OCI-LY1 (cell line): ENCODE measurements at regions not wholly inside any gene's neighbourhood (a gene's known extent, or its start where the extent isn't known, plus 50 kb on each side); places are given as distances from the start of the nearest gene placed in this dataset.

Experiments used
- H2AFZ ChIP-seq: fragments of 200-600 bp; sonication (generic), shearing (Covaris generic); 2 replicates; pipeline ENCODE4 v1.6.0; 2014; ENCODE audit warnings: antibody characterized with exemption, mild to moderate bottlenecking, low read length
- H3F3A ChIP-seq: fragments of 200-600 bp; sonication (generic), shearing (Covaris generic); 2 replicates; pipeline ENCODE4 v1.6.0; 2014; ENCODE audit warnings: mild to moderate bottlenecking, antibody characterized with exemption, low read length, moderate library complexity; ENCODE audit not compliant: insufficient read depth
- H3K27ac ChIP-seq: fragments of 200-600 bp; sonication (generic); 2 replicates; pipeline ENCODE4 v1.5.1; 2014; ENCODE audit warnings: low read length, mixed run types, mild to moderate bottlenecking, low read depth; ENCODE audit not compliant: poor library complexity, severe bottlenecking
- H3K27me3 ChIP-seq: fragments of 200-600 bp; sonication (generic); 2 replicates; pipeline ENCODE4 v1.6.0; 2014; ENCODE audit warnings: antibody characterized with exemption, mild to moderate bottlenecking, low read length, moderate library complexity; ENCODE audit not compliant: insufficient read depth
- H3K36me3 ChIP-seq: fragments of 200-600 bp; sonication (generic); 2 replicates; pipeline ENCODE4 v1.6.1; 2014; ENCODE audit warnings: mild to moderate bottlenecking, antibody characterized with exemption, low read length, moderate library complexity, mixed read lengths; ENCODE audit not compliant: insufficient read depth
- H3K4me1 ChIP-seq: fragments of 200-600 bp; sonication (generic); 2 replicates; pipeline ENCODE4 v1.5.1; 2014; ENCODE audit warnings: mild to moderate bottlenecking, low read length, moderate library complexity; ENCODE audit not compliant: insufficient read depth, severe bottlenecking
- H3K4me2 ChIP-seq: fragments of 200-600 bp; sonication (generic), shearing (Covaris generic); 2 replicates; pipeline ENCODE4 v1.6.1; 2014; ENCODE audit warnings: low read length
- H3K4me3 ChIP-seq: fragments of 200-600 bp; sonication (generic); 2 replicates; pipeline ENCODE4 v1.5.1; 2014; ENCODE audit warnings: low read length, low read depth, mild to moderate bottlenecking, mixed read lengths; ENCODE audit not compliant: poor library complexity, severe bottlenecking
- H3K79me2 ChIP-seq: fragments of 200-600 bp; shearing (Covaris generic); 2 replicates; pipeline ENCODE4 v1.6.1; 2016; ENCODE audit warnings: mixed run types, low read length, mixed read lengths; ENCODE audit not compliant: insufficient read depth
- H3K9ac ChIP-seq: fragments of 200-600 bp; sonication (generic), shearing (Covaris generic); 2 replicates; pipeline ENCODE4 v1.6.1; 2014; ENCODE audit warnings: mild to moderate bottlenecking, low read length, mixed read lengths
- H3K9me2 ChIP-seq: fragments of 200-600 bp; sonication (generic), shearing (Covaris generic); 2 replicates; pipeline ENCODE4 v1.6.1; 2014; ENCODE audit warnings: low read depth, mild to moderate bottlenecking, low read length, mixed read lengths
- H3K9me3 ChIP-seq: fragments of 200-600 bp; shearing (Covaris generic); 2 replicates; pipeline ENCODE4 v1.6.1; 2014; ENCODE audit warnings: low read length, mixed read lengths
- H4K20me1 ChIP-seq: fragments of 200-600 bp; sonication (generic), shearing (Covaris generic); 2 replicates; pipeline ENCODE4 v1.6.0; 2016; ENCODE audit warnings: mild to moderate bottlenecking, low read length; ENCODE audit not compliant: insufficient read depth
- EZH2 ChIP-seq: fragments of 200-600 bp; sonication (generic), shearing (Covaris generic); IDR thresholded peaks from 2 replicates; pipeline ENCODE4 v1.8.0; 2017; ENCODE audit warnings: borderline replicate concordance, mixed run types, mild to moderate bottlenecking, antibody characterized with exemption, low read length, moderate library complexity, mixed read lengths
- TF ChIP-seq, protein P1 (sequence below): fragments of 200-600 bp; sonication (generic), shearing (Covaris generic); IDR thresholded peaks from 2 replicates; pipeline ENCODE4 v1.5.1; 2017; ENCODE audit warnings: mild to moderate bottlenecking, antibody characterized with exemption, low read length, moderate library complexity, mixed read lengths

DNA sequence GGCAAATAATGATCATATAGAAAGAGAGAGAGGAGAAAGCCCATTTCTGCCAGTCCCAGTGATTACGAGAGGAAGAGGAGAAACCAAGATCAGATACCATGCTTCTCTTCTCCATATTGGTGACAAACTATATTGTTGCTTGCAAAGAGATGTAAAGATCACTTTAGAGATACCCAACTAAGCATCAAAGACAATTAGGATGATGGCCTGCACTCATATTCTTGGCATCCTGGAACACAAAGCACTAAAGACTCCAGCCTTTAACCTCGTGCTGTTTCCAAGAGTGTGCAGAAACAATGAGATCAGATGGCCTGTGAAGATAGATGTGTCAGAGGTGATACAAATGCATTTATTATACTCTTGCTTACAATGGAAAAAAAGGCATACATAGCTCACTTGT is 170.7 kb upstream of the TP63 start:
- Histone ChIP-seq H3K4me2 (no peak overlapping the region), H4K20me1 (no peaks in the 10 kb centered on the region), H3K79me2 (no peaks in the 10 kb centered on the region), H3K4me1 (no peaks in the 10 kb centered on the region), H3K4me3 (no peak overlapping the region), H3F3A (no peaks in the 10 kb centered on the region), H2AFZ (no peak overlapping the region), H3K9me3 (no peaks in the 10 kb centered on the region), H3K27me3 (no peaks in the 10 kb centered on the region), H3K9ac (no peak overlapping the region), H3K27ac (no peak overlapping the region), H3K9me2 (no peaks in the 10 kb centered on the region), H3K36me3 (no peaks in the 10 kb centered on the region)
- TF ChIP-seq EZH2, result no peak
- TF ChIP-seq, protein P1, sequence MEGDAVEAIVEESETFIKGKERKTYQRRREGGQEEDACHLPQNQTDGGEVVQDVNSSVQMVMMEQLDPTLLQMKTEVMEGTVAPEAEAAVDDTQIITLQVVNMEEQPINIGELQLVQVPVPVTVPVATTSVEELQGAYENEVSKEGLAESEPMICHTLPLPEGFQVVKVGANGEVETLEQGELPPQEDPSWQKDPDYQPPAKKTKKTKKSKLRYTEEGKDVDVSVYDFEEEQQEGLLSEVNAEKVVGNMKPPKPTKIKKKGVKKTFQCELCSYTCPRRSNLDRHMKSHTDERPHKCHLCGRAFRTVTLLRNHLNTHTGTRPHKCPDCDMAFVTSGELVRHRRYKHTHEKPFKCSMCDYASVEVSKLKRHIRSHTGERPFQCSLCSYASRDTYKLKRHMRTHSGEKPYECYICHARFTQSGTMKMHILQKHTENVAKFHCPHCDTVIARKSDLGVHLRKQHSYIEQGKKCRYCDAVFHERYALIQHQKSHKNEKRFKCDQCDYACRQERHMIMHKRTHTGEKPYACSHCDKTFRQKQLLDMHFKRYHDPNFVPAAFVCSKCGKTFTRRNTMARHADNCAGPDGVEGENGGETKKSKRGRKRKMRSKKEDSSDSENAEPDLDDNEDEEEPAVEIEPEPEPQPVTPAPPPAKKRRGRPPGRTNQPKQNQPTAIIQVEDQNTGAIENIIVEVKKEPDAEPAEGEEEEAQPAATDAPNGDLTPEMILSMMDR, result no peak

DNA sequence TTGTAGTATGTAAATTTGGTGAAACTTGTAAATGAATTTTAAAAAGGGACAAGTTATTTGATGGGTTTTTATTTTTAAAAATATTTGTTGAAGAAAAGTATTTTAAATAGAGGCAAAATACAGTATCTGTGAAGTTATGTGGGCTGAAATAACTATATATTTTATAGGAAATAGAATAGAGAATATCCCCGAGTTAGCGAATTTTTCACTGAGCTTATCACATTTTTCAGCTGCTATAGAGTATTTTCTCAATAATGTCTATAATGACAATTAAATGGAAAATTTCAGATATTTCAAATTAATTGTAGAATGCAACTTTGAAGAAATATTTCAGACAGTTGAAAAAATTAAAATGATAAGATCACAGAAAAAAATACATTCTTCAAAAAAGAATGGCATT is 166.4 kb upstream of the TP63 start:
- no peak overlapping the region for H3K4me3 ChIP-seq
- no peaks in the 10 kb centered on the region for H3K27me3 ChIP-seq
- H3K4me2 ChIP-seq, result no peak overlapping the region
- no peak overlapping the region for H2AFZ ChIP-seq
- no peaks in the 10 kb centered on the region for H3K4me1 ChIP-seq
- H3F3A ChIP-seq, result no peaks in the 10 kb centered on the region
- H3K9me3 ChIP-seq, result no peaks in the 10 kb centered on the region
- H4K20me1 ChIP-seq, result no peaks in the 10 kb centered on the region
- no peak for TF ChIP-seq EZH2
- TF ChIP-seq, protein P1, result no peak
- H3K27ac ChIP-seq, result no peak overlapping the region
- H3K36me3 ChIP-seq, result no peaks in the 10 kb centered on the region
- H3K79me2 ChIP-seq, result no peaks in the 10 kb centered on the region
- H3K9ac ChIP-seq, result no peak overlapping the region
- H3K9me2 ChIP-seq, result no peaks in the 10 kb centered on the region

DNA sequence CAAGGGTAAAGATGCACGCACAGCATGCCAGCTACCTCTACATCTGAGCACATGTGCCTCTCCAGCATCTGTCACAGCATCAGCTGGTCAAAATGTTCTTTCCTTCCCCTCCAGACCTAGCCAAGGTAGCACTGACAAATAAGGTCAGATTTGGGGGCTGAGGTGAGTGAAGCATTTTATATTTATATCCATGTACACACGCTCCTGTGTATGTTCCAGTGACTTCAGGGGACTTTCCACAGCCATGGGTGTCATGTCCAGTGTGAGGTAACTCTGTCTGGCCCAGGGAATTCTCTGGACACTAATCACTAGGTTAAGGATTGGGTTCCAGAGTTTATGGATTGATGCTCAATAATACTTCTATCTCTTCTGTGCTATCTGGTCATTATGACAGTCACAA is 165.2 kb upstream of the TP63 start:
- no peak for TF ChIP-seq EZH2
- TF ChIP-seq, protein P1, result no peak
- H3K79me2 ChIP-seq, result no peaks in the 10 kb centered on the region
- no peaks in the 10 kb centered on the region for H4K20me1 ChIP-seq
- no peaks in the 10 kb centered on the region for H3K36me3 ChIP-seq
- no peak overlapping the region for H3K4me3 ChIP-seq
- H3K27ac ChIP-seq, result no peak overlapping the region
- no peaks in the 10 kb centered on the region for H3F3A ChIP-seq
- H3K9me3 ChIP-seq, result no peaks in the 10 kb centered on the region
- H3K4me2 ChIP-seq, result no peak overlapping the region
- H3K27me3 ChIP-seq, result no peaks in the 10 kb centered on the region
- H2AFZ ChIP-seq, result no peak overlapping the region
- H3K9me2 ChIP-seq, result no peaks in the 10 kb centered on the region
- H3K4me1 ChIP-seq, result no peaks in the 10 kb centered on the region
- no peak overlapping the region for H3K9ac ChIP-seq
